GM12872 (cell line): ENCODE measurements at regions not wholly inside any gene's neighbourhood (a gene's known extent, or its start where the extent isn't known, plus 50 kb on each side); places are given as distances from the start of the nearest gene placed in this dataset.

Experiments
- TF ChIP-seq, protein P1 (sequence below): IDR thresholded peaks from 3 replicates; pipeline ENCODE4 v1.5.1; 2011; ENCODE audit warnings: low read depth, mild to moderate bottlenecking, low read length, moderate library complexity; ENCODE audit not compliant: insufficient read depth

DNA sequence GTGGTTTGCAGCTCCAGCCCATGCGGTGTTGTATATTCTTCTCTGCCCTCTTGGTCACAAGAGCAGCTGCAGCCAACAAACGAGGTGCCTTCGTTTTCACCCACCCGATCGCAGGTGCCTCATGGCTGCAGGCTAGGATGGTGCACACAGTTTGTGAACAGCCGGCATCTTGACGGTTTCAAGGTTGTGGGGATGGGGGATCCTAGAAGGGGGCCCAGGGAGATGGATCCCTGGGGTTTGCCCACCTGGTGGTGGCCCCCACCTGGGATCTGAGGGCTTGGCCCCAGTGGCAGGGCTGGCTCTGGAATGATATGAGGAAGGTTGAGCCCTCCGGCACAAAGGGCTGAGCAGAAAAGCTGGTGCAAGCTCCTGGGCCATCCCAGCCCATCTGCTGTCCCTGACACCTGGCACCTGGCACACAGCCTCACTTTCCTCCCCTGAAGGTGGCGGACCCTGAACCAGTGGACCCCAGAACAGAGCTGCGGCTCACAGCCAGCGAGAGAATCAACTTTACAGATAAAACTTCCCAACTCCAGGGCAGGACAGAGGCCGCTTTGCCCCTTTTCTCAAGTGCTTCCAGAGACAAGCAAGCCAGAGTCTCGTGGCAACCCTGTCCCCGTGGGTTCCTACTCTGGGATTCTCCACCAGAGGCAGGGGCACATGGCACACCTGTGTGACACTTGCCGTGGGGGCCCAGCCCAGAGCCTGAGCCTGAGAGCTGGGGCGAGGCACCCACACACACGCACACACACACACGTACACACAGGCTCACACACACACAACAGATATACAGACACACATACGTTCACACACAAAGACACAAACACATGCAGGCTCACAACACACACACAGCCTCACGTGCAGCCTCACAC, 177.3 kb upstream of the PPP2R2D start:
- TF ChIP-seq, protein P1, sequence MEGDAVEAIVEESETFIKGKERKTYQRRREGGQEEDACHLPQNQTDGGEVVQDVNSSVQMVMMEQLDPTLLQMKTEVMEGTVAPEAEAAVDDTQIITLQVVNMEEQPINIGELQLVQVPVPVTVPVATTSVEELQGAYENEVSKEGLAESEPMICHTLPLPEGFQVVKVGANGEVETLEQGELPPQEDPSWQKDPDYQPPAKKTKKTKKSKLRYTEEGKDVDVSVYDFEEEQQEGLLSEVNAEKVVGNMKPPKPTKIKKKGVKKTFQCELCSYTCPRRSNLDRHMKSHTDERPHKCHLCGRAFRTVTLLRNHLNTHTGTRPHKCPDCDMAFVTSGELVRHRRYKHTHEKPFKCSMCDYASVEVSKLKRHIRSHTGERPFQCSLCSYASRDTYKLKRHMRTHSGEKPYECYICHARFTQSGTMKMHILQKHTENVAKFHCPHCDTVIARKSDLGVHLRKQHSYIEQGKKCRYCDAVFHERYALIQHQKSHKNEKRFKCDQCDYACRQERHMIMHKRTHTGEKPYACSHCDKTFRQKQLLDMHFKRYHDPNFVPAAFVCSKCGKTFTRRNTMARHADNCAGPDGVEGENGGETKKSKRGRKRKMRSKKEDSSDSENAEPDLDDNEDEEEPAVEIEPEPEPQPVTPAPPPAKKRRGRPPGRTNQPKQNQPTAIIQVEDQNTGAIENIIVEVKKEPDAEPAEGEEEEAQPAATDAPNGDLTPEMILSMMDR = no peak

DNA sequence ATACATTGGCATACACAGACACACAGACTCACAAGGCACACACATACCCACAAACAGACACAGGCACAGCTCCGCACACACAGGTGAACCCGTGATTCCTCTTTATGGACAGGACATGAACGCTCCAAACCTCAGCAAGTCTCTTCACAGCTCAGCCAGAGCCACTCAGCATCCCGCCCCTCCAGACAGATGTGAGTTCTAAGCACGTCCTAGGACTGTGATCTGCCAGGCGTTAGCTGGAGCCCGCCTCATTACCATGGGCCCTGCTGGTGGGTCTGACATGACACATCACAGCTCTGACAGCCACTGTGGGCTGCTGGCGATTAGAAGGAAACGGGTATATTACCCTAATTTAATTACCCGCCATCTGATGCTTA, 176.7 kb upstream of the PPP2R2D start:
- TF ChIP-seq, protein P1 = no peak

DNA sequence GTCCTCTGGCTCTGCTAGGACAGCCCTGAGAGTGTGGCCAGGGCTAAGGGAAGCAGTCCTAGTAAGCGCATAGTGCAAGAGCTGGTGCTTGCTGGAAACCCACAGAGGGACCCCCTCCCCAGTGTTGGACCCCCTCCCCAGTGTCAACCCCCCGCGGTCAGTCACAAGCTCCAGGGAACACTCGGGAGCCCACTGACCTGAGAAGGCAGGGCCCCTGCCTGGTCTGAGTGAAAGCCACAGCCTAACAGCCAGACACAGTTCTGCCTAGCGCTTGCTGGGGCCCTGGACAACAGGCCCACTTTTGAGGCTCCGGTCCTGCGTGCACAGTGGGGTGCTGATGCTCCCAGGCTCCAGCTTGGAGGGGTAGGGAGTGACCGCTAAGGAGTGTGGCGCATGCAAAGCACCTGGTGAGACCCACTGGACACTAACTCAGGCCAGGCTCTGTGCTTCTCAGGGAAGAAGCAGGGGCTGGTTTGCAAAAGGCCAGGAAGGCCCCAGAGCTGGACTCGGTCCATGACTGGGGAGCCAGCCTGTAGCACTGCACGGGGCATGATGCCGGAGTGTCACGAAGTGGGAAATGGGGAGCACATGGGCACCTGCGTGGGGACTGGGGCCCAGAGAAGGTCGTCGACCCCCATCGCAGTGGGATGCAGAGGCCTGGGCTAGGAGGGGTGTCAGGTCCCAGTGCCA, 175.8 kb upstream of the PPP2R2D start:
- TF ChIP-seq, protein P1 = no peak

DNA sequence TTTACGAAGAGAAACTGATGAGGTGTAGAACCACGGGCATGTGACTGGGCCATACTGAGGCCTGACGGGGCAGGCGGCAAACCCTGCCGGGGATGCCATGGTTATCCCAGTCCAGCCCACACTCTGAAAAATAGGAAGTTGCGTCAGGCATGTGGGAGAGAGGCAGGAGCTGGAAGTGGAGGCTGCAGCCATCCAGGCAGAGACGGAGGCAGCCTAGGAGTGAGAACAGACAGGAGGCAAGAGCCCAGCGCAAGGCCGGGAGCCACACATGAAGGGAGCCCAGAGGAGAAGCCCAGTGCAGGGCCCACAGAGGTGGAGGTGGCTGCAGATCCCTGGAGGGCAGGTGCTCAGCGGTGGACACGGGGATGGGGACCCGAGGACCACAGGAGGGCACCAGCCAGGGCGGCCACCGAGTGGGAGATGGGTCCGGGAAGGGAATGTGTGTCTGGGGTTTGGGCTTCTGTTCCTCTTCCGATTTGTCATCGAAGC, 175.2 kb upstream of the PPP2R2D start:
- TF ChIP-seq, protein P1 = no peak

DNA sequence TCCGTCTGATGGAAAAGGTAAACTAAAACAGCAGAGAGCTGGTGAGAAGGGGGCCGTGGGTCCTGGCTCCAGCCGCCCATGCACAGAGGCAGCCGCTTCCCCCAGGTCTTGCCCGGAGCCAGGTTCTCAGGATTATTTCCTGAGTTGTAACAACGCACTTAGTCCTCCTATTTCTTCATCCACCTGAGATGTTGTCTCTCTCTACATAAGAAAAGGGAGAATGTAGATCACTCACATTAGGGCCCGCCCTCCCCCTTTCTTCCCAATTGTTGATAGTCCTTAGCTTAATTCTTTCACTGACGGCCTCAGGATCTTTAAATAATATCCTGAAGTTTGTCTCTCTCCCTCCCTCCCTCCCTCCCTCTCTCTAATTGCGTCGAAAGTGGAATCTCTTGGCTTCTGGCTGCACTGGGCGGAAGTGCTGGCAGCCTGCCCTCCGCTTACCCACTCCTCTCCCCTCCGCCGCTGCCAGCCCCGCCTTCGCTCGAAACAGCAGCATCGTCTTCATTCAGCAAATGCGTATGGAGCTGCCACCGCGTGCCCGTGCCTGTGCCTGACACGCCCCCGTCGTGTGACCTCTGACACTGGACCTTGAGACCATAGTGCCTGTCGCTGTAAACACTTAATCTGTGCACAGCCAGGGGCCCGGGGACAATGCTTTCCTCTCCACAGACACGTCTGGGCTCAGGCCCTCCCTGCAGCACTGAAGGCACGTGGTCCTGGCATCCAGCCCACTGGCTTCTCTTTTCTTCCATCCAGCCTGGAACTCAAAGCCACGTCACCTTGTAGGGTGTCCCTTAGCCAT, 174.5 kb upstream of the PPP2R2D start:
- TF ChIP-seq, protein P1 = no peak

DNA sequence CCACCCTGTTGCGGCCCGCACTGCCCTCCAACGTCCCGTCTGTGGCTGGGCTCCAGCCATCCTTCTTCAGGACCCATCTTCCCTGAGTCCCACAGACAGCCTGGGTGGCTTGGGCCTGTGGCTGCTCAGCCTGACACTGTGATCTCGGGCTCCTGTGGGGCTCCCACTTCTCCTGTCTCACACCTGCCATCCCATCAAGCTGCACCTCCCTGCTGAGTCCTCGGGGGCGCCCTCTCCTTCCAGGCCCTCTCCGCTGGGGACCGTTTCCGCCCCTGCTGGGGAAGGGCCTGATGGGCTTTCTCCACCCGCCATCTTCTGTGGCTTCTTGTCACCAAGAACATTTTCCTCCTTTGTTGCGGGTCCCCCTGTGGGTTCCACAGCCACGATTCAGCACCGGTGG, 173.8 kb upstream of the PPP2R2D start:
- TF ChIP-seq, protein P1 = no peak

DNA sequence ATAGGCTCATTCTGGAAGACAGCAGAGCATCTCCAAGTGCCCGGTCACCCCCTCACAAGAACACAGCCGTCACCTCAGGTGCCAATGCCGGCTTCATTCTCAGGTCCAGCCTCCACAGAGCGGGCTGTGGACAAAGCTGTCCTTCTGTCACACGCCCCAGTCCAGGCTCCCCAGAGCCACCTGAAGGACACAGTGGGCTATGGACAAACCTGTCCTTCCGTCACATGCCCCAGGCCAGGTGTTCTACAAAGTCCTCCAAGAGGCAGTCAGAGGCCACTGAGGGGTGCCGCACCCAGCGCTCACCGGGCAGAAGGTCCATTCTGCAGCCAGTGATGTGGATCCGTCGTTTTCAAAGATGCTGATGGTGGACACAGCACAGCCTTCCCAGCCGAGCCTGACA, 173.2 kb upstream of the PPP2R2D start:
- TF ChIP-seq, protein P1 = no peak
